Panc1 (cell line): ENCODE measurements at regions not wholly inside any gene's neighbourhood (a gene's known extent, or its start where the extent isn't known, plus 50 kb on each side); places are given as distances from the start of the nearest gene placed in this dataset.

Source experiments
- ATAC-seq: fragments of 200-7000 bp; cut with Tn5 transposase; 2 replicates; pipeline ENCODE4 v1.9.1; 2020; ENCODE audit warnings: mild to moderate bottlenecking, moderate library complexity
- BruUV-seq: library from RNA; stranded (reverse); fragments of 400-500 nt; replicated peaks from 2 replicates; lab custom pipeline; 2021; lab: Mats Ljungman, UMichigan
- CTCF ChIA-PET: fragments of 300-600 bp; sonication (Branson Sonifier 250); formaldehyde crosslinking; loops from one replicate; lab custom pipeline; 2022; ENCODE audit warnings: antibody characterized with exemption; lab: Charles Lee
- POLR2A ChIA-PET: fragments of 300-600 bp; sonication (Branson Sonifier 250); formaldehyde crosslinking; loops from one replicate; lab custom pipeline; 2022; ENCODE audit warnings: antibody characterized with exemption; lab: Charles Lee
- DNase-seq: peaks from one replicate; pipeline ENCODE4 v3.0.0-alpha.2; 2010; ENCODE audit warnings: low read depth, low spot score
- H3K27ac ChIP-seq: 2 replicates; pipeline ENCODE4 v1.5.1; 2011; ENCODE audit warnings: mild to moderate bottlenecking, low read length, inconsistent platforms
- H3K27me3 ChIP-seq: fragments of 200-500 bp; sonication (Bioruptor generic); 2 replicates; pipeline ENCODE4 v1.6.0; 2014; ENCODE audit warnings: low read length, inconsistent platforms; ENCODE audit not compliant: control insufficient read depth, insufficient read depth
- H3K36me3 ChIP-seq: fragments of 200-500 bp; sonication (Bioruptor generic); 2 replicates; pipeline ENCODE4 v1.5.1; 2014; ENCODE audit warnings: inconsistent platforms, mild to moderate bottlenecking, low read length, moderate library complexity; ENCODE audit not compliant: control insufficient read depth, insufficient read depth
- H3K4me1 ChIP-seq: 2 replicates; pipeline ENCODE4 v1.5.1; 2011; ENCODE audit warnings: inconsistent platforms, mild to moderate bottlenecking, low read length, moderate library complexity; ENCODE audit not compliant: control insufficient read depth, insufficient read depth
- H3K4me3 ChIP-seq, 2 experiments: 2 replicates each; pipeline ENCODE4 v1.5.1; 2011 to 2012; ENCODE audit warnings: low read depth in 2 of 2, low read length in 2 of 2, mild to moderate bottlenecking in 2 of 2, inconsistent platforms in 1 of 2, moderate library complexity in 1 of 2
- H3K9me3 ChIP-seq: fragments of 200-500 bp; sonication (Bioruptor generic); 2 replicates; pipeline ENCODE4 v1.5.1; 2014; ENCODE audit warnings: low read depth, mild to moderate bottlenecking, inconsistent platforms, low read length, moderate library complexity; ENCODE audit not compliant: control insufficient read depth, insufficient read depth
- CTCF ChIP-seq: fragments of 450-650 bp; IDR thresholded peaks from 2 replicates; pipeline ENCODE4 v1.5.1; 2017; ENCODE audit warnings: mild to moderate bottlenecking
- POLR2AphosphoS5 ChIP-seq: IDR thresholded peaks from 2 replicates; pipeline ENCODE4 v1.6.1; 2012; ENCODE audit warnings: mild to moderate bottlenecking, low read depth, low read length, moderate library complexity
- SIN3A ChIP-seq: IDR thresholded peaks from 2 replicates; pipeline ENCODE4 v1.6.1; 2012; ENCODE audit warnings: low read depth, mild to moderate bottlenecking, low read length, moderate library complexity, borderline replicate concordance; ENCODE audit not compliant: insufficient read depth
- TCF7L2 ChIP-seq: IDR thresholded peaks from 2 replicates; pipeline ENCODE4 v1.6.1; 2011; ENCODE audit warnings: mild to moderate bottlenecking, low read depth, low read length, inconsistent platforms
- in situ Hi-C: cut with HindIII; loops from 2 replicates; pipeline ENCODE4 v1.10.0; 2016; ENCODE audit warnings: low sequenced_read_pairs, low pct_unique_long_range_greater_than_20kb
- intact Hi-C: fragments of 100-400 bp; cut with micrococcal nuclease; formaldehyde crosslinking; loops from one replicate; pipeline ENCODE4 v1.10.0; 2022; ENCODE audit not compliant: unreplicated experiment
- TF ChIP-seq, protein P1 (sequence below), 2 experiments: IDR thresholded peaks; 2 replicates each; pipeline ENCODE4 v1.6.1; 2011 to 2012; ENCODE audit warnings: low read depth in 2 of 2, control low read depth in 1 of 2, low read length in 1 of 2, mild to moderate bottlenecking in 1 of 2, moderate library complexity in 1 of 2; ENCODE audit not compliant: insufficient read depth in 1 of 2

DNA sequence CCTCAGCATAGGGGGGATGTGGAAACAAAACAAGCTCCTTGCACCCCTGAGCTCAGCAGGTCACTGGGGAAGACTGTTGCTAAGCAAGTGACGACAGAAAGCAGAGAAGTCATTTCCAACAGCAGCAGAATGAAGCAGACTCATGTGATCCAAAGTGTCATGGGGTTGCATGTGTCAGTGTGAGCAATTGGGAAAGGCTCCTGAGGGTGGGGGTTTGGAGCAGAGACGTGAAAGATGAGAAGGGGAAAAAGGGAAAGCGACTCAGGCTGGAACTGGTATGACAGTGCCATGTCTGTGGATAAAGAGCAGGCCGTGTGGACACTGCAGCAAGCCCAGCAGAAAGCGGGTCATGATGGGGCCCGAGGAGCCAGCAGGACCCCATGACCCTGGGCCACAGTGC is 363.9 kb downstream of the PREX1 start:
- Histone ChIP-seq H3K36me3 (no peaks in the 10 kb centered on the region), H3K27me3 (0 out of 2 replicates have a peak, but pooled peaks cover 4% of the 10 kb centered on the region), H3K4me1 (no peaks in the 10 kb centered on the region), H3K4me3 (no peak overlapping the region), H3K27ac (no peak overlapping the region), H3K9me3 (no peaks in the 10 kb centered on the region)
- in situ Hi-C loops, result no loop called here
- TF ChIP-seq, protein P1, sequence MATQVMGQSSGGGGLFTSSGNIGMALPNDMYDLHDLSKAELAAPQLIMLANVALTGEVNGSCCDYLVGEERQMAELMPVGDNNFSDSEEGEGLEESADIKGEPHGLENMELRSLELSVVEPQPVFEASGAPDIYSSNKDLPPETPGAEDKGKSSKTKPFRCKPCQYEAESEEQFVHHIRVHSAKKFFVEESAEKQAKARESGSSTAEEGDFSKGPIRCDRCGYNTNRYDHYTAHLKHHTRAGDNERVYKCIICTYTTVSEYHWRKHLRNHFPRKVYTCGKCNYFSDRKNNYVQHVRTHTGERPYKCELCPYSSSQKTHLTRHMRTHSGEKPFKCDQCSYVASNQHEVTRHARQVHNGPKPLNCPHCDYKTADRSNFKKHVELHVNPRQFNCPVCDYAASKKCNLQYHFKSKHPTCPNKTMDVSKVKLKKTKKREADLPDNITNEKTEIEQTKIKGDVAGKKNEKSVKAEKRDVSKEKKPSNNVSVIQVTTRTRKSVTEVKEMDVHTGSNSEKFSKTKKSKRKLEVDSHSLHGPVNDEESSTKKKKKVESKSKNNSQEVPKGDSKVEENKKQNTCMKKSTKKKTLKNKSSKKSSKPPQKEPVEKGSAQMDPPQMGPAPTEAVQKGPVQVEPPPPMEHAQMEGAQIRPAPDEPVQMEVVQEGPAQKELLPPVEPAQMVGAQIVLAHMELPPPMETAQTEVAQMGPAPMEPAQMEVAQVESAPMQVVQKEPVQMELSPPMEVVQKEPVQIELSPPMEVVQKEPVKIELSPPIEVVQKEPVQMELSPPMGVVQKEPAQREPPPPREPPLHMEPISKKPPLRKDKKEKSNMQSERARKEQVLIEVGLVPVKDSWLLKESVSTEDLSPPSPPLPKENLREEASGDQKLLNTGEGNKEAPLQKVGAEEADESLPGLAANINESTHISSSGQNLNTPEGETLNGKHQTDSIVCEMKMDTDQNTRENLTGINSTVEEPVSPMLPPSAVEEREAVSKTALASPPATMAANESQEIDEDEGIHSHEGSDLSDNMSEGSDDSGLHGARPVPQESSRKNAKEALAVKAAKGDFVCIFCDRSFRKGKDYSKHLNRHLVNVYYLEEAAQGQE (IDR thresholded peaks at IDR 0.05; ENCODE audit: insufficient read depth in 1 of 2, low read depth in 2 of 2, low read length in 1 of 2), result no peak
- TF ChIP-seq TCF7L2, result no peak
- TF ChIP-seq SIN3A, result no peak
- TF ChIP-seq CTCF, result no peak
- TF ChIP-seq POLR2AphosphoS5, result no peak
- no TSS peak for BruUV-seq
- intact Hi-C loops, result no loop called here
- DNase-seq (peak; percentile 10), ATAC-seq (no peak)
- ChIA-PET CTCF (no interaction called here), POLR2A (no interaction called here)

- Histone ChIP-seq H3K27ac (no peak overlapping the region), H3K9me3 (no peaks in the 10 kb centered on the region), H3K4me1 (no peaks in the 10 kb centered on the region), H3K4me3 (no peak overlapping the region), H3K36me3 (no peaks in the 10 kb centered on the region), H3K27me3 (0 out of 2 replicates have a peak, but pooled peaks cover 4% of the 10 kb centered on the region)
- no peak for TF ChIP-seq CTCF
- no peak for TF ChIP-seq POLR2AphosphoS5
- no peak for TF ChIP-seq TCF7L2
- no peak for TF ChIP-seq SIN3A
- TF ChIP-seq, protein P1 (IDR thresholded peaks at IDR 0.05; ENCODE audit: insufficient read depth in 1 of 2, low read depth in 2 of 2, low read length in 1 of 2), result no peak
- BruUV-seq, result no TSS peak
- ATAC-seq (no peak), DNase-seq (no peak)
- CTCF ChIA-PET, result no interaction called here
- POLR2A ChIA-PET, result no interaction called here
- in situ Hi-C loops, result no loop called here
- intact Hi-C loops, result no loop called here
These were observed 364.6 kb downstream of the PREX1 start for GRCh38 chr20:48463096-48463720.
